Bronchial epithelial cell (primary cell): ENCODE measurements at regions not wholly inside any gene's neighbourhood (a gene's known extent, or its start where the extent isn't known, plus 50 kb on each side); places are given as distances from the start of the nearest gene placed in this dataset.

Source experiments
- DNase-seq: peaks from one replicate; pipeline ENCODE4 v3.0.0-alpha.2; 2010; ENCODE audit warnings: low read depth
- FAIRE-seq: peaks from 2 replicates; lab custom pipeline; 2011; peaks lifted over from hg19 to GRCh38; lab: Jason Lieb, UNC
- H3K27me3 ChIP-seq: 2 replicates; pipeline ENCODE4 v1.5.1; 2011; ENCODE audit warnings: low read length; ENCODE audit not compliant: control insufficient read depth, insufficient read depth
- H3K36me3 ChIP-seq: 2 replicates; pipeline ENCODE4 v1.5.1; 2011; ENCODE audit warnings: low read length; ENCODE audit not compliant: control insufficient read depth, insufficient read depth
- H3K4me3 ChIP-seq: 2 replicates; pipeline ENCODE4 v1.5.1; 2011; ENCODE audit warnings: mild to moderate bottlenecking, low read depth, low read length, control low read depth
- TF ChIP-seq, protein P1 (sequence below): IDR thresholded peaks from 2 replicates; pipeline ENCODE4 v1.5.1; 2011; ENCODE audit warnings: mild to moderate bottlenecking, moderate library complexity, low read length, control low read depth, inconsistent platforms; ENCODE audit not compliant: insufficient read depth, severe bottlenecking

DNA sequence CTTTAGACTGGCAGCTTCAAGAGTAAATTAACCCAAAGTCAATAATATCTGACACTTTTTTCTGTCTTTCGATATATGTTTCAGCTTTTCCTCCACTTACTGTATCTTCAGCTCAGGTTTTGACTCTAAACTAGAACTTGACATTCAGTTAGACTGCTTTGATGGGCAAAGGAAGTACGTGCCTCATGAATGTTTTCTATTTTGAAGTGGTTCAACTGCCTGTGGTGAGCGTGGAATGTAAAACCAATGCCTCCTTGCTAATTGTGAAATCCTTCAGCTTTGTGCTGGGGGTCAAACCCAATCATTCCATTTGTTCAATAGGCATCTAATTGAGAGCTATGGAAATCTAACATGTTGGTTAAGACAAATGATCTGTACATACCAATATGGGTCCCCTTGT is 857.0 kb upstream of the HTR2C start:
- H3K4me3 ChIP-seq = no peak overlapping the region
- no peaks in the 10 kb centered on the region for H3K27me3 ChIP-seq
- TF ChIP-seq, protein P1, sequence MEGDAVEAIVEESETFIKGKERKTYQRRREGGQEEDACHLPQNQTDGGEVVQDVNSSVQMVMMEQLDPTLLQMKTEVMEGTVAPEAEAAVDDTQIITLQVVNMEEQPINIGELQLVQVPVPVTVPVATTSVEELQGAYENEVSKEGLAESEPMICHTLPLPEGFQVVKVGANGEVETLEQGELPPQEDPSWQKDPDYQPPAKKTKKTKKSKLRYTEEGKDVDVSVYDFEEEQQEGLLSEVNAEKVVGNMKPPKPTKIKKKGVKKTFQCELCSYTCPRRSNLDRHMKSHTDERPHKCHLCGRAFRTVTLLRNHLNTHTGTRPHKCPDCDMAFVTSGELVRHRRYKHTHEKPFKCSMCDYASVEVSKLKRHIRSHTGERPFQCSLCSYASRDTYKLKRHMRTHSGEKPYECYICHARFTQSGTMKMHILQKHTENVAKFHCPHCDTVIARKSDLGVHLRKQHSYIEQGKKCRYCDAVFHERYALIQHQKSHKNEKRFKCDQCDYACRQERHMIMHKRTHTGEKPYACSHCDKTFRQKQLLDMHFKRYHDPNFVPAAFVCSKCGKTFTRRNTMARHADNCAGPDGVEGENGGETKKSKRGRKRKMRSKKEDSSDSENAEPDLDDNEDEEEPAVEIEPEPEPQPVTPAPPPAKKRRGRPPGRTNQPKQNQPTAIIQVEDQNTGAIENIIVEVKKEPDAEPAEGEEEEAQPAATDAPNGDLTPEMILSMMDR = no peak
- no peak for FAIRE-seq
- no peak for DNase-seq
- H3K36me3 ChIP-seq = no peaks in the 10 kb centered on the region

DNA sequence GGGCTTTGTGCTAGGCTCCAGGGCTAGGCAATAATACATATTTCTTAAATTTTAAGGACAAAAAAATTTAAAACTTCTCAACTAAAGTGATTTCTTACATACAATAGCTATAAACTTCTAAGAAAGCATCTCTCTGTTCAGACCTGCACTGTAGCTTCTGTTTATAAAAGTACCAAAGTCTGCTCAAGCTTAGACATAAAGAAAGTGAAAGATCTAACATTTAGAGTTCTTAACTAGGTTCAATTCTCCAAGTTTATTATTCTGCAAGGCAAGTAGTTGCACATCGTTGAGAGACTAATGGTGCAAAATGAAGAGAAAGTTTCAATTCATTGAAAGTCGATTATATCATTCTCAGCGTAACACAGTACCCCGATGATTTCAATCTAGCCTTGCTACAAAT is 857.4 kb upstream of the HTR2C start:
- TF ChIP-seq, protein P1 = no peak
- H3K36me3 ChIP-seq = no peaks in the 10 kb centered on the region
- H3K4me3 ChIP-seq = no peak overlapping the region
- H3K27me3 ChIP-seq = no peaks in the 10 kb centered on the region
- FAIRE-seq (no peak), DNase-seq (no peak)

DNA sequence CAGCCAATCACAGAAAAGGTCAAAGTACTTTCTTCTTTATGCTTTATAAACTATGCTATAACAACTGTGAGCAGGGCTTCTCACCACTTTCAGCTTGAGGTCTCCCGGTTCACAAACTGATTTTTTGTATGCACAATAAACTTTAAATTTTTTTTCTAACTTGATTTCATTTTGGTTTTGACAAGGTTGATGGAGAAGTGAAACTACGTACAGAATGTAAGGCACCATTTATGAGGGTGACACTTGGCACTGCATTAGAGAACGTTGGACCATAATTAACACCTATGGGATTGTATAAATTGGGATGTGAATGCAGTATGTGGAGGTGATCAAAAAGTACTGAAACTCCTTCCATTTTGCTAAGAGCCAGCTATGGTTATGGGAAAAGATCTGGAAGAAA is 857.9 kb upstream of the HTR2C start:
- no peak overlapping the region for H3K4me3 ChIP-seq
- no peaks in the 10 kb centered on the region for H3K36me3 ChIP-seq
- DNase-seq (no peak), FAIRE-seq (no peak)
- TF ChIP-seq, protein P1 = no peak
- no peaks in the 10 kb centered on the region for H3K27me3 ChIP-seq

DNA sequence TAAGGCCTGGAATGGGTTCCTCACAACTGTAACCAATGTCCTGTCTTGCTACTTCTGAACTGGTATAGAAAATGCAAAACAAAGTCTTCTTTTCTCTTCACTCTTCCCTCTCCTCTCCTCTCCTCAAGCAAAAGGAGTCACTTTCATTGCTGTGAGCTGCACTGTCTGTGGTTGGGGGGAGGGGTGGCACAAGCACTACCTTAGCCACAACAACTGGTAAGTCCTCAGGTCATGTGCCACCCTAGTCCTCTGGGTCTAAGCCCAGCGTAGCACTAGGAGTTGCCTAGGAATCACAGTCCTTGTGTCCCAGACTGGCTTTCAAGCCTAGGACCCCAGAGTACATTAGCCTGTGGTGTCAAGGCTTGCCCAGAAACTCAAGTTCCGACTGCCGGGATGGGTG is 859.3 kb upstream of the AMOT start:
- Histone ChIP-seq H3K27me3 (no peaks in the 10 kb centered on the region), H3K4me3 (no peak overlapping the region), H3K36me3 (no peaks in the 10 kb centered on the region)
- TF ChIP-seq, protein P1 = no peak
- DNase-seq (no peak), FAIRE-seq (no peak)

DNA sequence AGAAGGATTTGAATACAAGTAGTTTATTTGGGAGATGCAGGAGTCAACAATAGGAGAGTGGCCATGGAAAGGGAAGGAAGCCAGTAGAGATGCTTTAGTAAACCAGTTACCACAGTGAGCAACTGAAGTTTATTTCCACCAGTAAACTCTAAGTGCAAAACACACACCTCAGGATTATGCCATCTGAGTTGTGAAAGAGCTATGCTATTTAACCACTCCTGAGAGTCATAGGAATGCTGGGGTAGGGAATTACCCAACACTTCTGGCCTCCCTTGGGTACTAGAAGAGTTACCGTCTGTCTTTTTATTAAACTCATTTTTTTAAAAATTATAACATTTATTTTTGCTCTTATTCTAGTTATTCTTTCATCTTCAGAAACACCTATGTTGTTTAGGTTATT is 834.6 kb upstream of the AMOT start:
- FAIRE-seq = no peak
- Histone ChIP-seq H3K27me3 (no peaks in the 10 kb centered on the region), H3K4me3 (no peak overlapping the region), H3K36me3 (no peaks in the 10 kb centered on the region)
- TF ChIP-seq, protein P1 = no peak
- no peak for DNase-seq

DNA sequence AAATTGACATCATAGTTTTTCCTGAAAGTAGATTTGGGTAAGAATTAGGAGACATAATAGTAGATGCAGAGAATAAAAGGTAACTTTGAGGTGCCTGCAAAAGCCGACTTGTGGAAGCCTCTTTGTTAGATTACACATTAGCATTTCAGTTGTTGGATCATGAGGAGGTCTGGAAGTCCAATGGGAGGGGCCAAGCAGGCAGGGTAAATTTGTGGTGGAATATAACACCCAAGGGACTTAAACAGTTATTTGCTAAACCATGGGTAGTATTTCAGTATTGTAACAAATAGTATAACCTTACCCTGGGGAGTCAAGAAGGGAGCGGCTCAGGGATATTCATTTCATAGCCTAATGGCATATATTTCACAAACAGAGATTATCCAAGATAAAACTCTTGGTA is 810.7 kb upstream of the AMOT start:
- H3K36me3 ChIP-seq = no peaks in the 10 kb centered on the region

More for the DNA sequence above, 810.7 kb upstream of the AMOT start:
- no peaks in the 10 kb centered on the region for H3K27me3 ChIP-seq
- H3K4me3 ChIP-seq = no peak overlapping the region
- TF ChIP-seq, protein P1 = no peak
- DNase-seq (no peak), FAIRE-seq (no peak)
